C4-2B (cell line): ENCODE measurements at regions not wholly inside any gene's neighbourhood (a gene's known extent, or its start where the extent isn't known, plus 50 kb on each side); places are given as distances from the start of the nearest gene placed in this dataset.

Experiments
- H3K27ac ChIP-seq: fragments of 450-650 bp; 2 replicates; pipeline ENCODE4 v1.5.1; 2017
- CTCF ChIP-seq: fragments of 450-650 bp; conservative IDR thresholded peaks from 2 replicates; pipeline ENCODE4 v1.5.1; 2017; ENCODE audit warnings: mild to moderate bottlenecking
- ZFX ChIP-seq: fragments of 450-650 bp; IDR thresholded peaks from 2 replicates; pipeline ENCODE4 v1.6.1; 2017

- TF ChIP-seq CTCF (no peak), ZFX (no peak)
- peak overlapping the region; percentile 48 for H3K27ac ChIP-seq
Observed at GRCh38 chr14:61638595-61639387, 56.5 kb upstream of the HIF1A start.

GRCh38 chr14:61640158-61641136 lies 54.9 kb upstream of the HIF1A start:
- TF ChIP-seq CTCF (no peak), ZFX (no peak)
- H3K27ac ChIP-seq, result no peak overlapping the region

GRCh38 chr14:61641914-61642613 lies 53.2 kb upstream of the HIF1A start:
- TF ChIP-seq ZFX, result no peak
- no peak for TF ChIP-seq CTCF
- no peak overlapping the region for H3K27ac ChIP-seq

- H3K27ac ChIP-seq, result no peak overlapping the region
- TF ChIP-seq ZFX, result no peak
- TF ChIP-seq CTCF, result no peak
Observed at GRCh38 chr14:61642614-61642982, 52.7 kb upstream of the HIF1A start.

GRCh38 chr14:61643555-61643954 lies 51.8 kb upstream of the HIF1A start:
- TF ChIP-seq ZFX, result no peak
- no peak for TF ChIP-seq CTCF
- H3K27ac ChIP-seq, result no peak overlapping the region

GRCh38 chr14:61644175-61644574 lies 51.1 kb upstream of the HIF1A start:
- H3K27ac ChIP-seq, result no peak overlapping the region
- TF ChIP-seq CTCF, result no peak
- TF ChIP-seq ZFX, result no peak
